Body of pancreas (tissue), 4 donors: ENCODE measurements at regions not wholly inside any gene's neighbourhood (a gene's known extent, or its start where the extent isn't known, plus 50 kb on each side); places are given as distances from the start of the nearest gene placed in this dataset.

Experiments
- CTCF ChIP-seq, 7 experiments: fragments of 450-650 bp in 4 of 7; fragments of 200-600 bp in 3 of 7; sonication (generic) in 3 of 7; IDR thresholded peaks; one replicate each; pipeline ENCODE4 v1.5.1; 2016 to 2019; ENCODE audit warnings: antibody characterized with exemption in 7 of 7
- POLR2A ChIP-seq, 3 donors: fragments of 450-650 bp; IDR thresholded peaks; one replicate each; pipeline ENCODE4 v1.6.1; 2016; ENCODE audit warnings: antibody characterized with exemption in 3 of 3, mild to moderate bottlenecking in 2 of 3

- TF ChIP-seq CTCF (IDR thresholded peaks at IDR 0.05) (no peak), POLR2A (IDR thresholded peaks at IDR 0.05) (no peak)
These were observed 65.2 kb upstream of the FAM47B start for GRCh38 chrX:34877436-34877835.
